HepG2 (cell line): ENCODE measurements at regions not wholly inside any gene's neighbourhood (a gene's known extent, or its start where the extent isn't known, plus 50 kb on each side); places are given as distances from the start of the nearest gene placed in this dataset.

ENCODE experiments used
- ATAC-seq: fragments of 200-7000 bp; cut with Tn5 transposase; 3 replicates; pipeline ENCODE4 v1.9.1; 2020; ENCODE audit warnings: mild to moderate bottlenecking, moderate library complexity
- BruUV-seq: library from RNA; stranded (reverse); fragments of 400-500 nt; replicated peaks from 2 replicates; lab custom pipeline; 2021; lab: Mats Ljungman, UMichigan
- CTCF ChIA-PET: fragments of 300-600 bp; formaldehyde crosslinking; extraction: SDS; loops from one replicate; lab custom pipeline; 2021; ENCODE audit warnings: low total read pairs, inconsistent platforms, low intra/inter-chr PET ratio; lab: Yijun Ruan, JAX
- POLR2A ChIA-PET: fragments of 350-600 bp; sonication (Branson Sonifier 250); formaldehyde crosslinking; loops from one replicate; lab custom pipeline; 2020; ENCODE audit warnings: antibody characterized with exemption, inconsistent platforms; lab: Yijun Ruan, JAX
- DNase-seq: peaks from one replicate; pipeline ENCODE4 v3.0.0-alpha.2; 2015; ENCODE audit warnings: low spot score
- FAIRE-seq: peaks from 3 replicates; lab custom pipeline; 2011; peaks lifted over from hg19 to GRCh38; lab: Jason Lieb, UNC
- H2AFZ ChIP-seq: one replicate; pipeline ENCODE4 v1.6.1; 2011; ENCODE audit warnings: low read length, inconsistent platforms
- H3K27ac ChIP-seq: fragments of 300-600 bp; 3 replicates; pipeline ENCODE4 v1.8.0; 2011; ENCODE audit warnings: mixed run types, mild to moderate bottlenecking, mixed read lengths, low read length, inconsistent platforms; ENCODE audit not compliant: insufficient read depth; ENCODE audit errors: extremely low read length
- H3K27me3 ChIP-seq, 2 experiments: fragments of 200-600 bp in 1 of 2; 2 replicates in 1 of 2; 3 replicates in 1 of 2; pipeline versions ENCODE4 v1.6.0 to v1.8.0; 2011; ENCODE audit warnings: low read length in 2 of 2, mild to moderate bottlenecking in 2 of 2, moderate library complexity in 2 of 2, inconsistent platforms in 1 of 2; ENCODE audit not compliant: insufficient read depth in 2 of 2, control insufficient read depth in 1 of 2
- H3K36me3 ChIP-seq, 2 experiments: fragments of 200-600 bp in 1 of 2; replicated peaks in 1 of 2; 2 replicates in 1 of 2; 3 replicates in 1 of 2; pipeline versions ENCODE4 v1.5.1 to v1.8.0; 2011; ENCODE audit warnings: low read length in 2 of 2, inconsistent platforms in 1 of 2; ENCODE audit not compliant: insufficient read depth in 2 of 2, control insufficient read depth in 1 of 2
- H3K4me1 ChIP-seq: 2 replicates; pipeline ENCODE4 v1.5.1; 2012; ENCODE audit warnings: low read length, inconsistent platforms; ENCODE audit not compliant: insufficient read depth
- H3K4me2 ChIP-seq: 2 replicates; pipeline ENCODE4 v1.6.0; 2011; ENCODE audit warnings: low read depth, low read length, inconsistent platforms
- H3K4me3 ChIP-seq, 3 experiments: fragments of 200-600 bp in 1 of 3; sonication (generic), shearing (Covaris generic) in 1 of 3; replicated peaks in 1 of 3; 2 replicates each; pipeline ENCODE4 v1.5.1; 2011 to 2016; ENCODE audit warnings: low read length in 3 of 3, inconsistent platforms in 2 of 3, low read depth in 2 of 3, mild to moderate bottlenecking in 2 of 3, control low read depth in 1 of 3, mixed read lengths in 1 of 3; ENCODE audit not compliant: insufficient read depth in 1 of 3
- H3K79me2 ChIP-seq: one replicate; pipeline ENCODE4 v1.6.1; 2011; ENCODE audit warnings: low read length, inconsistent platforms; ENCODE audit not compliant: insufficient read depth
- H3K9ac ChIP-seq: 2 replicates; pipeline ENCODE4 v1.6.0; 2011; ENCODE audit warnings: mild to moderate bottlenecking, low read depth, low read length, inconsistent platforms; ENCODE audit not compliant: insufficient read depth
- H3K9me3 ChIP-seq: 2 replicates; pipeline ENCODE4 v1.5.1; 2012; ENCODE audit warnings: mild to moderate bottlenecking, low read length
- H4K20me1 ChIP-seq: 2 replicates; pipeline ENCODE4 v1.6.0; 2011; ENCODE audit warnings: inconsistent platforms, mild to moderate bottlenecking, low read length, moderate library complexity; ENCODE audit not compliant: insufficient read depth
- CEBPG ChIP-seq: IDR thresholded peaks from 2 replicates; pipeline ENCODE4 v1.6.1; 2016
- FOSL1 ChIP-seq: sonication (generic); formaldehyde crosslinking; IDR thresholded peaks from 2 replicates; pipeline ENCODE4 v1.9.0; 2021; ENCODE audit warnings: missing genetic modification reagents, borderline replicate concordance
- HMGXB4 ChIP-seq, 2 experiments: sonication (generic) in 1 of 2; formaldehyde crosslinking in 1 of 2; IDR thresholded peaks; 2 replicates each; pipeline versions ENCODE4 v1.4.0 to v1.6.1; 2018 to 2020; ENCODE audit warnings: missing genetic modification reagents in 2 of 2, borderline replicate concordance in 1 of 2, low read depth in 1 of 2, mild to moderate bottlenecking in 1 of 2, missing biosample characterization in 1 of 2
- MTF1 ChIP-seq: sonication (generic); formaldehyde crosslinking; IDR thresholded peaks from 2 replicates; pipeline ENCODE4 v1.5.0; 2020; ENCODE audit warnings: missing genetic modification reagents
- PREB ChIP-seq: sonication (generic); formaldehyde crosslinking; IDR thresholded peaks from 2 replicates; pipeline ENCODE4 v1.4.0; 2020; ENCODE audit warnings: missing genetic modification reagents
- TCF12 ChIP-seq, 2 experiments: fragments of 450-650 bp in 1 of 2; sonication (generic) in 1 of 2; formaldehyde crosslinking in 1 of 2; IDR thresholded peaks; 2 replicates each; pipeline versions ENCODE4 v1.6.1 to v1.8.0; 2017 to 2022; ENCODE audit warnings: antibody characterized with exemption in 1 of 2, mild to moderate bottlenecking in 1 of 2, missing genetic modification reagents in 1 of 2, moderate library complexity in 1 of 2
- TMF1 ChIP-seq: sonication (generic); formaldehyde crosslinking; IDR thresholded peaks from 2 replicates; pipeline ENCODE4 v1.8.1; 2022; ENCODE audit warnings: low read depth, missing genetic modification reagents
- ZBTB21 ChIP-seq: sonication (generic); formaldehyde crosslinking; IDR thresholded peaks from 2 replicates; pipeline ENCODE4 v1.4.0; 2020; ENCODE audit warnings: missing genetic modification reagents
- ZC3H4 ChIP-seq: sonication (generic); formaldehyde crosslinking; IDR thresholded peaks from 2 replicates; pipeline ENCODE4 v1.4.0; 2020; ENCODE audit warnings: missing genetic modification reagents, borderline replicate concordance
- ZEB1 ChIP-seq: IDR thresholded peaks from 2 replicates; pipeline ENCODE4 v1.6.1; 2012; ENCODE audit warnings: mild to moderate bottlenecking, low read depth, inconsistent platforms; ENCODE audit not compliant: insufficient replicate concordance
- ZFP82 ChIP-seq: sonication (generic); formaldehyde crosslinking; IDR thresholded peaks from 2 replicates; pipeline ENCODE4 v1.5.1; 2020; ENCODE audit warnings: mild to moderate bottlenecking, missing genetic modification reagents, borderline replicate concordance
- ZNF282 ChIP-seq: fragments of 450-650 bp; IDR thresholded peaks from 2 replicates; pipeline ENCODE4 v1.6.1; 2018; ENCODE audit not compliant: partially characterized antibody
- ZNF644 ChIP-seq: IDR thresholded peaks from 2 replicates; pipeline ENCODE4 v1.6.1; 2016; ENCODE audit warnings: low read depth
- ZNF75D ChIP-seq: sonication (generic); formaldehyde crosslinking; IDR thresholded peaks from 2 replicates; pipeline ENCODE4 v1.8.1; 2023; ENCODE audit warnings: missing genetic modification reagents, mild to moderate bottlenecking, borderline replicate concordance
- WGBS: methylation state at CpG from one replicate; pipeline ENCODE4 v1.1.6; 2017; ENCODE audit warnings: low lambda C conversion rate; 5-methylcytosine and 5-hydroxymethylcytosine counted together
- in situ Hi-C: cut with HindIII; loops from 2 replicates; pipeline ENCODE4 v1.10.0; 2017; ENCODE audit warnings: low pct_unique_long_range_greater_than_20kb; ENCODE audit not compliant: extremely low pct_ligation_motif_present
- intact Hi-C: fragments of 100-400 bp; cut with micrococcal nuclease; formaldehyde crosslinking; loops from one replicate; pipeline ENCODE4 v1.10.0; 2022; ENCODE audit not compliant: unreplicated experiment

- no peak for TF ChIP-seq ZBTB21 (CRISPR knock-in tag)
- no peak for TF ChIP-seq CEBPG
- TF ChIP-seq TCF12 (IDR thresholded peaks at IDR 0.05): no peak
- TF ChIP-seq TCF12 (CRISPR knock-in tag; IDR thresholded peaks at IDR 0.05): no peak
Measured at GRCh38 chr5:104187656-104188055, 625.1 kb upstream of the NUDT12 start (continued).

GRCh38 chr5:104186510-104186909 lies 623.9 kb upstream of the NUDT12 start:
- Histone ChIP-seq H3K9ac (no peak overlapping the region), H3K27me3 (no peaks in the 10 kb centered on the region), H3K4me2 (no peak overlapping the region), H3K4me3 (no peak overlapping the region), H3K27ac (no peak overlapping the region), H2AFZ (no peak overlapping the region), H3K4me1 (no peaks in the 10 kb centered on the region), H4K20me1 (no peaks in the 10 kb centered on the region), H3K79me2 (no peaks in the 10 kb centered on the region), H3K9me3 (peaks cover 12% of the 10 kb centered on the region), H3K36me3 (no peaks in the 10 kb centered on the region)
- TF ChIP-seq HMGXB4 (CRISPR knock-in tag; IDR thresholded peaks at IDR 0.05; ENCODE audit: borderline replicate concordance in 1 of 2, low read depth in 1 of 2) (no peak), ZNF644 (CRISPR knock-in tag) (no peak), FOSL1 (CRISPR knock-in tag) (no peak), PREB (no peak), TMF1 (no peak), ZFP82 (CRISPR knock-in tag) (no peak), ZNF282 (no peak), MTF1 (CRISPR knock-in tag) (no peak), ZC3H4 (CRISPR knock-in tag) (no peak), ZEB1 (no peak), ZNF75D (CRISPR knock-in tag) (no peak)
- in situ Hi-C loops (no loop called here), intact Hi-C loops (no loop called here)
- POLR2A ChIA-PET: no interaction called here
- DNase-seq (no peak), ATAC-seq (no peak), FAIRE-seq (no peak)
- BruUV-seq: no TSS peak
- 41% methylated on average over 3 of the region's 4 CpGs for WGBS
- CTCF ChIA-PET: no interaction called here
